Prostate gland (tissue), 2 donors: ENCODE measurements at regions not wholly inside any gene's neighbourhood (a gene's known extent, or its start where the extent isn't known, plus 50 kb on each side); places are given as distances from the start of the nearest gene placed in this dataset.

ENCODE experiments used
- DNase-seq: peaks from one replicate; pipeline ENCODE4 v3.0.0-alpha.2; 2019; ENCODE audit warnings: low spot score
- H3K27ac ChIP-seq, 2 donors: fragments of 200-600 bp; sonication (generic); 2 replicates each; pipeline ENCODE4 v1.5.1; 2017 to 2019
- H3K27me3 ChIP-seq: fragments of 200-600 bp; sonication (generic); replicated peaks from 2 replicates; pipeline ENCODE4 v1.5.1; 2019; ENCODE audit not compliant: insufficient read depth
- H3K36me3 ChIP-seq, 2 donors: fragments of 200-600 bp; sonication (generic); 1 replicate in 1 of 2; 2 replicates in 1 of 2; pipeline versions ENCODE4 v1.5.1 to v1.8.1; 2017 to 2019
- H3K4me1 ChIP-seq: fragments of 200-600 bp; sonication (generic); replicated peaks from 2 replicates; pipeline ENCODE4 v1.5.1; 2019
- H3K4me3 ChIP-seq, 2 donors: fragments of 200-600 bp; sonication (generic); 2 replicates each; pipeline ENCODE4 v1.5.1; 2017 to 2019
- H3K9me3 ChIP-seq: fragments of 200-600 bp; sonication (generic); 2 replicates; pipeline ENCODE4 v1.5.1; 2017
- CTCF ChIP-seq, 4 experiments: fragments of 200-600 bp in 2 of 4; fragments of 450-650 bp in 2 of 4; sonication (generic) in 2 of 4; IDR thresholded peaks; 1 replicate in 3 of 4; 2 replicates in 1 of 4; pipeline ENCODE4 v1.5.1; 2016 to 2019; ENCODE audit warnings: antibody characterized with exemption in 4 of 4, mild to moderate bottlenecking in 2 of 4, moderate library complexity in 2 of 4
- POLR2A ChIP-seq: fragments of 450-650 bp; IDR thresholded peaks from one replicate; pipeline ENCODE4 v1.6.1; 2016; ENCODE audit warnings: antibody characterized with exemption, mild to moderate bottlenecking
- POLR2AphosphoS5 ChIP-seq: sonication (generic); formaldehyde crosslinking; IDR thresholded peaks from one replicate; pipeline ENCODE4 v1.6.1; 2017; ENCODE audit warnings: antibody characterized with exemption
- WGBS: methylation state at CpG from one replicate; pipeline ENCODE4 v1.1.5; 2018; 5-methylcytosine and 5-hydroxymethylcytosine counted together
- intact Hi-C: fragments of 100-400 bp; cut with DNase I; formaldehyde crosslinking; loops from one replicate; pipeline ENCODE4 v1.14.2; 2022

- WGBS, result 79% methylated on average over 1 of the region's 1 CpG
- intact Hi-C loops, result no loop called here
- DNase-seq, result no peak
- no peaks in the 10 kb centered on the region for H3K9me3 ChIP-seq
- H3K4me3 ChIP-seq, result no peak overlapping the region
- H3K4me1 ChIP-seq, result no peaks in the 10 kb centered on the region
- TF ChIP-seq CTCF (IDR thresholded peaks at IDR 0.05) (no peak), POLR2AphosphoS5 (no peak), POLR2A (no peak)
- H3K36me3 ChIP-seq, result no peaks in the 10 kb centered on the region
- H3K27ac ChIP-seq, result no peak overlapping the region
- H3K27me3 ChIP-seq, result no peaks in the 10 kb centered on the region
Measured at GRCh38 chr4:71930459-71930858, 101.3 kb upstream of the NPFFR2 start.

- Histone ChIP-seq H3K27ac (no peak overlapping the region), H3K27me3 (no peaks in the 10 kb centered on the region), H3K36me3 (no peaks in the 10 kb centered on the region), H3K4me3 (no peak overlapping the region), H3K4me1 (no peaks in the 10 kb centered on the region), H3K9me3 (no peaks in the 10 kb centered on the region)
- intact Hi-C loops, result no loop called here
- 74% methylated on average over 3 of the region's 3 CpGs for WGBS
- DNase-seq, result no peak
- TF ChIP-seq POLR2AphosphoS5 (no peak), POLR2A (no peak), CTCF (IDR thresholded peaks at IDR 0.05) (no peak)
Measured at GRCh38 chr4:71932941-71933340, 98.9 kb upstream of the NPFFR2 start.

DNA sequence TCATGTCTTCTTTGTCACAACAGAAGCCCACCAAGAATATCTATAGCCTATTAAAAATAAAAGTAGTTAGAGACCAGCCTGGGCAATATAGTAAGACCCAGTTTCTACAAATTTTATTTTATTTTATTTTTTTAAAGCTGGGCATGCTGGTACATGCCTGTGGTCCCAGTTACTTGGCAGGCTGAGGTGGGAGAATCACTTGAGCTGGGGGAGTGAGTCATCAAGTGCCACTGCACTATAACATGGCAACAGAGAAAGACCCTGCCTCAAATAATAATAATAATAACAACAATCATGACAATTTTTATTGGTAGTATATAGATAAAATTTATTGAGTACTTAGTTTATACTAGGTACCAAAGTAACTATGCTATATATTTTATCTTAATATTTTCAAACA is 93.0 kb upstream of the NPFFR2 start:
- no peak for DNase-seq
- intact Hi-C loops, result no loop called here
- no peak for TF ChIP-seq POLR2AphosphoS5
- no peak for TF ChIP-seq POLR2A
- TF ChIP-seq CTCF (IDR thresholded peaks at IDR 0.05), result no peak

DNA sequence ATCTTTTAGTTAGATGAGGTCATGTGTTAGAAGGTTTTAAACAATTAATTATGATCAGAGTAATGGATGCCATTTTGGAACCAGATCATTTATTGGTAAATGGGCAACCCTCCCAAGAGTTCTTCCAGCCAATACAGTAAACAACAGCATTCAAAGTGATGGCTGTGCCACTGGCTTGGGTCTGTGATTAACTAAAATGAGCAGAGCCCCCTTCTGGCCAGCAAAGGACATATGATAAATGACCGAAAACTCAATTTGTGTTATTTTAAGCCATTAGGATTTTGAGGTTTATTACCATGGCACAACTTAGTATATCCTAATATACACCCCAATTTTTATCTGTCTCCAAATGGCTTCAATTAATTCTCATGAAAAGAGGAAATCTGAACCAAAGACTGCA is 90.8 kb upstream of the NPFFR2 start:
- 60% methylated on average over 1 of the region's 1 CpG for WGBS
- Histone ChIP-seq H3K27me3 (no peaks in the 10 kb centered on the region), H3K36me3 (no peaks in the 10 kb centered on the region), H3K9me3 (no peaks in the 10 kb centered on the region), H3K4me3 (no peak overlapping the region), H3K4me1 (no peaks in the 10 kb centered on the region), H3K27ac (no peak overlapping the region)
- TF ChIP-seq POLR2A (no peak), POLR2AphosphoS5 (no peak), CTCF (IDR thresholded peaks at IDR 0.05) (peak in 1 of 4 experiments; percentile 17)
- no peak for DNase-seq
- intact Hi-C loops, result no loop called here

More for the DNA sequence above, 93.0 kb upstream of the NPFFR2 start:
- Histone ChIP-seq H3K27ac (no peak overlapping the region), H3K9me3 (no peaks in the 10 kb centered on the region), H3K36me3 (no peaks in the 10 kb centered on the region), H3K27me3 (no peaks in the 10 kb centered on the region), H3K4me1 (no peaks in the 10 kb centered on the region), H3K4me3 (no peak overlapping the region)

- Histone ChIP-seq H3K27ac (no peak overlapping the region), H3K36me3 (no peaks in the 10 kb centered on the region), H3K4me3 (no peak overlapping the region), H3K4me1 (no peaks in the 10 kb centered on the region), H3K27me3 (no peaks in the 10 kb centered on the region), H3K9me3 (no peaks in the 10 kb centered on the region)
- TF ChIP-seq CTCF (IDR thresholded peaks at IDR 0.05) (no peak), POLR2AphosphoS5 (no peak), POLR2A (no peak)
- WGBS, result 52% methylated on average over 2 of the region's 2 CpGs
- DNase-seq, result no peak
- intact Hi-C loops, result no loop called here
Measured at GRCh38 chr4:71944956-71945355, 86.8 kb upstream of the NPFFR2 start.
